HepG2 (cell line): ENCODE measurements at regions not wholly inside any gene's neighbourhood (a gene's known extent, or its start where the extent isn't known, plus 50 kb on each side); places are given as distances from the start of the nearest gene placed in this dataset.

Experiments used
- ATAC-seq: fragments of 200-7000 bp; cut with Tn5 transposase; 3 replicates; pipeline ENCODE4 v1.9.1; 2020; ENCODE audit warnings: mild to moderate bottlenecking, moderate library complexity
- BruUV-seq: library from RNA; stranded (reverse); fragments of 400-500 nt; replicated peaks from 2 replicates; lab custom pipeline; 2021; lab: Mats Ljungman, UMichigan
- CTCF ChIA-PET: fragments of 300-600 bp; formaldehyde crosslinking; extraction: SDS; loops from one replicate; lab custom pipeline; 2021; ENCODE audit warnings: low total read pairs, inconsistent platforms, low intra/inter-chr PET ratio; lab: Yijun Ruan, JAX
- POLR2A ChIA-PET: fragments of 350-600 bp; sonication (Branson Sonifier 250); formaldehyde crosslinking; loops from one replicate; lab custom pipeline; 2020; ENCODE audit warnings: antibody characterized with exemption, inconsistent platforms; lab: Yijun Ruan, JAX
- DNase-seq: peaks from one replicate; pipeline ENCODE4 v3.0.0-alpha.2; 2015; ENCODE audit warnings: low spot score
- FAIRE-seq: peaks from 3 replicates; lab custom pipeline; 2011; peaks lifted over from hg19 to GRCh38; lab: Jason Lieb, UNC
- H2AFZ ChIP-seq: one replicate; pipeline ENCODE4 v1.6.1; 2011; ENCODE audit warnings: low read length, inconsistent platforms
- H3K27ac ChIP-seq: fragments of 300-600 bp; 3 replicates; pipeline ENCODE4 v1.8.0; 2011; ENCODE audit warnings: mixed run types, mild to moderate bottlenecking, mixed read lengths, low read length, inconsistent platforms; ENCODE audit not compliant: insufficient read depth; ENCODE audit errors: extremely low read length
- H3K27me3 ChIP-seq, 2 experiments: fragments of 200-600 bp in 1 of 2; 2 replicates in 1 of 2; 3 replicates in 1 of 2; pipeline versions ENCODE4 v1.6.0 to v1.8.0; 2011; ENCODE audit warnings: low read length in 2 of 2, mild to moderate bottlenecking in 2 of 2, moderate library complexity in 2 of 2, inconsistent platforms in 1 of 2; ENCODE audit not compliant: insufficient read depth in 2 of 2, control insufficient read depth in 1 of 2
- H3K36me3 ChIP-seq, 2 experiments: fragments of 200-600 bp in 1 of 2; replicated peaks in 1 of 2; 2 replicates in 1 of 2; 3 replicates in 1 of 2; pipeline versions ENCODE4 v1.5.1 to v1.8.0; 2011; ENCODE audit warnings: low read length in 2 of 2, inconsistent platforms in 1 of 2; ENCODE audit not compliant: insufficient read depth in 2 of 2, control insufficient read depth in 1 of 2
- H3K4me1 ChIP-seq: 2 replicates; pipeline ENCODE4 v1.5.1; 2012; ENCODE audit warnings: low read length, inconsistent platforms; ENCODE audit not compliant: insufficient read depth
- H3K4me2 ChIP-seq: 2 replicates; pipeline ENCODE4 v1.6.0; 2011; ENCODE audit warnings: low read depth, low read length, inconsistent platforms
- H3K4me3 ChIP-seq, 3 experiments: fragments of 200-600 bp in 1 of 3; sonication (generic), shearing (Covaris generic) in 1 of 3; replicated peaks in 1 of 3; 2 replicates each; pipeline ENCODE4 v1.5.1; 2011 to 2016; ENCODE audit warnings: low read length in 3 of 3, inconsistent platforms in 2 of 3, low read depth in 2 of 3, mild to moderate bottlenecking in 2 of 3, control low read depth in 1 of 3, mixed read lengths in 1 of 3; ENCODE audit not compliant: insufficient read depth in 1 of 3
- H3K79me2 ChIP-seq: one replicate; pipeline ENCODE4 v1.6.1; 2011; ENCODE audit warnings: low read length, inconsistent platforms; ENCODE audit not compliant: insufficient read depth
- H3K9ac ChIP-seq: 2 replicates; pipeline ENCODE4 v1.6.0; 2011; ENCODE audit warnings: mild to moderate bottlenecking, low read depth, low read length, inconsistent platforms; ENCODE audit not compliant: insufficient read depth
- H3K9me3 ChIP-seq: 2 replicates; pipeline ENCODE4 v1.5.1; 2012; ENCODE audit warnings: mild to moderate bottlenecking, low read length
- H4K20me1 ChIP-seq: 2 replicates; pipeline ENCODE4 v1.6.0; 2011; ENCODE audit warnings: inconsistent platforms, mild to moderate bottlenecking, low read length, moderate library complexity; ENCODE audit not compliant: insufficient read depth
- ARNT2 ChIP-seq: sonication (generic); formaldehyde crosslinking; IDR thresholded peaks from 2 replicates; pipeline ENCODE4 v1.8.0; 2022; ENCODE audit warnings: mild to moderate bottlenecking, low read depth, missing genetic modification reagents, moderate library complexity
- CBX1 ChIP-seq: IDR thresholded peaks from one replicate; pipeline ENCODE4 v1.6.1; 2016; ENCODE audit warnings: antibody characterized with exemption, low read depth
- CHD4 ChIP-seq: fragments of 200-600 bp; sonication (generic); IDR thresholded peaks from 2 replicates; pipeline ENCODE4 v1.7.0; 2017; ENCODE audit warnings: mild to moderate bottlenecking, low read length, borderline replicate concordance
- CREB3 ChIP-seq: sonication (generic); formaldehyde crosslinking; IDR thresholded peaks from 2 replicates; pipeline ENCODE4 v1.5.0; 2020; ENCODE audit warnings: missing genetic modification reagents
- NFIC ChIP-seq: IDR thresholded peaks from 2 replicates; pipeline ENCODE4 v1.6.1; 2012; ENCODE audit warnings: mild to moderate bottlenecking, low read length, inconsistent platforms
- NONO ChIP-seq, 2 experiments: fragments of 450-650 bp in 1 of 2; sonication (generic) in 1 of 2; formaldehyde crosslinking in 1 of 2; IDR thresholded peaks in 1 of 2; conservative IDR thresholded peaks in 1 of 2; 2 replicates each; pipeline versions ENCODE4 v1.6.1 to v1.8.0; 2017 to 2022; ENCODE audit warnings: mild to moderate bottlenecking in 1 of 2, missing genetic modification reagents in 1 of 2, moderate library complexity in 1 of 2
- RBAK ChIP-seq: sonication (generic); formaldehyde crosslinking; IDR thresholded peaks from 2 replicates; pipeline ENCODE4 v1.5.1; 2020; ENCODE audit warnings: mild to moderate bottlenecking, missing genetic modification reagents
- TBP ChIP-seq: sonication (generic); formaldehyde crosslinking; IDR thresholded peaks from 2 replicates; pipeline ENCODE4 v1.5.0; 2020; ENCODE audit warnings: missing genetic modification reagents
- TEAD3 ChIP-seq: optimal IDR thresholded peaks from 2 replicates; pipeline ENCODE3; 2016; ENCODE audit warnings: borderline replicate concordance
- THYN1 ChIP-seq: sonication (generic); formaldehyde crosslinking; IDR thresholded peaks from 2 replicates; pipeline ENCODE4 v1.8.1; 2023; ENCODE audit warnings: low read depth, mild to moderate bottlenecking, moderate library complexity, missing genetic modification reagents, borderline replicate concordance
- ZBTB2 ChIP-seq: sonication (generic); formaldehyde crosslinking; IDR thresholded peaks from 2 replicates; pipeline ENCODE4 v1.8.0; 2022; ENCODE audit warnings: low read depth, missing genetic modification reagents
- ZMYM2 ChIP-seq: sonication (generic); formaldehyde crosslinking; IDR thresholded peaks from 2 replicates; pipeline ENCODE4 v1.8.0; 2022; ENCODE audit warnings: mild to moderate bottlenecking, missing genetic modification reagents
- ZMYM3 ChIP-seq: sonication (generic); formaldehyde crosslinking; IDR thresholded peaks from 2 replicates; pipeline ENCODE4 v1.5.1; 2020; ENCODE audit warnings: mild to moderate bottlenecking, missing genetic modification reagents
- ZNF354B ChIP-seq: sonication (generic); formaldehyde crosslinking; IDR thresholded peaks from 2 replicates; pipeline ENCODE4 v1.8.0; 2022; ENCODE audit warnings: mild to moderate bottlenecking, missing genetic modification reagents
- ZNF460 ChIP-seq: sonication (generic); formaldehyde crosslinking; IDR thresholded peaks from 2 replicates; pipeline ENCODE4 v1.5.1; 2020; ENCODE audit warnings: missing genetic modification reagents, mild to moderate bottlenecking, borderline replicate concordance
- ZNF841 ChIP-seq: sonication (generic); formaldehyde crosslinking; IDR thresholded peaks from 2 replicates; pipeline ENCODE4 v1.8.1; 2023; ENCODE audit warnings: missing genetic modification reagents, borderline replicate concordance
- WGBS: methylation state at CpG from one replicate; pipeline ENCODE4 v1.1.6; 2017; ENCODE audit warnings: low lambda C conversion rate; 5-methylcytosine and 5-hydroxymethylcytosine counted together
- in situ Hi-C: cut with HindIII; loops from 2 replicates; pipeline ENCODE4 v1.10.0; 2017; ENCODE audit warnings: low pct_unique_long_range_greater_than_20kb; ENCODE audit not compliant: extremely low pct_ligation_motif_present
- intact Hi-C: fragments of 100-400 bp; cut with micrococcal nuclease; formaldehyde crosslinking; loops from one replicate; pipeline ENCODE4 v1.10.0; 2022; ENCODE audit not compliant: unreplicated experiment
- TF ChIP-seq, protein P1 (sequence below): sonication (generic); formaldehyde crosslinking; IDR thresholded peaks from 2 replicates; pipeline ENCODE4 v1.4.0; 2020; ENCODE audit warnings: low read depth, mild to moderate bottlenecking, missing genetic modification reagents
- TF ChIP-seq, protein P2 (sequence below): sonication (generic); formaldehyde crosslinking; IDR thresholded peaks from 2 replicates; pipeline ENCODE4 v1.4.0; 2020; ENCODE audit warnings: missing genetic modification reagents
- TF ChIP-seq, protein P3 (sequence below): sonication (generic); formaldehyde crosslinking; IDR thresholded peaks from 2 replicates; pipeline ENCODE4 v1.4.0; 2020; ENCODE audit warnings: mild to moderate bottlenecking, missing genetic modification reagents

DNA sequence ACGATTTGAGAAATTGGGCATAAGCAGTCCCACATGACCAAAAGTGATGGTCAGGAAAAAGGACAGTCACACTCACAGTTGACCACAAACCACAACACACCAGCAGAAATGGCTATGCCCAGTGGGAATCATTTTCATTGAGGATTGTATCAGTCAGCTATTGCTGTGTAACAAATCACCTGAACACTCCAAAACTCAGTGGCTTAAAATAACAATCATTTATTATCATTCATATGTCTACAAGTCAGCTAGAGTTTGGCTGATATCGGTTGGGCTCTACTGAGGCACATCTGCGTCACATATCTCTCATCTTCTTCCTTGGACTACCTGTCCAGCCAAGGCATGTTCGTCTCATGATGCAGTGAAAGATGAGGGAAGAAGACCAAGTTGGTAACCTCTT, 93.3 kb downstream of the CMC2 start:
- Histone ChIP-seq H3K27me3 (no peaks in the 10 kb centered on the region), H2AFZ (no peak overlapping the region), H4K20me1 (no peaks in the 10 kb centered on the region), H3K36me3 (no peaks in the 10 kb centered on the region), H3K4me3 (no peak overlapping the region), H3K9ac (no peak overlapping the region), H3K79me2 (no peaks in the 10 kb centered on the region), H3K4me2 (no peak overlapping the region), H3K4me1 (peaks cover 60% of the 10 kb centered on the region), H3K9me3 (peaks cover 8% of the 10 kb centered on the region; the same call in 1 of the 2 replicates), H3K27ac (no peak overlapping the region)
- BruUV-seq = no TSS peak
- intact Hi-C loops (no loop called here), in situ Hi-C loops (no loop called here)
- POLR2A ChIA-PET = no interaction called here
- FAIRE-seq (no peak), ATAC-seq (no peak), DNase-seq (no peak)
- WGBS = 93% methylated on average over 4 of the region's 4 CpGs
- CTCF ChIA-PET = no interaction called here
- TF ChIP-seq, protein P1, sequence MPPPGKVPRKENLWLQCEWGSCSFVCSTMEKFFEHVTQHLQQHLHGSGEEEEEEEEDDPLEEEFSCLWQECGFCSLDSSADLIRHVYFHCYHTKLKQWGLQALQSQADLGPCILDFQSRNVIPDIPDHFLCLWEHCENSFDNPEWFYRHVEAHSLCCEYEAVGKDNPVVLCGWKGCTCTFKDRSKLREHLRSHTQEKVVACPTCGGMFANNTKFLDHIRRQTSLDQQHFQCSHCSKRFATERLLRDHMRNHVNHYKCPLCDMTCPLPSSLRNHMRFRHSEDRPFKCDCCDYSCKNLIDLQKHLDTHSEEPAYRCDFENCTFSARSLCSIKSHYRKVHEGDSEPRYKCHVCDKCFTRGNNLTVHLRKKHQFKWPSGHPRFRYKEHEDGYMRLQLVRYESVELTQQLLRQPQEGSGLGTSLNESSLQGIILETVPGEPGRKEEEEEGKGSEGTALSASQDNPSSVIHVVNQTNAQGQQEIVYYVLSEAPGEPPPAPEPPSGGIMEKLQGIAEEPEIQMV (CRISPR knock-in tag) = no peak
- TF ChIP-seq, protein P2, sequence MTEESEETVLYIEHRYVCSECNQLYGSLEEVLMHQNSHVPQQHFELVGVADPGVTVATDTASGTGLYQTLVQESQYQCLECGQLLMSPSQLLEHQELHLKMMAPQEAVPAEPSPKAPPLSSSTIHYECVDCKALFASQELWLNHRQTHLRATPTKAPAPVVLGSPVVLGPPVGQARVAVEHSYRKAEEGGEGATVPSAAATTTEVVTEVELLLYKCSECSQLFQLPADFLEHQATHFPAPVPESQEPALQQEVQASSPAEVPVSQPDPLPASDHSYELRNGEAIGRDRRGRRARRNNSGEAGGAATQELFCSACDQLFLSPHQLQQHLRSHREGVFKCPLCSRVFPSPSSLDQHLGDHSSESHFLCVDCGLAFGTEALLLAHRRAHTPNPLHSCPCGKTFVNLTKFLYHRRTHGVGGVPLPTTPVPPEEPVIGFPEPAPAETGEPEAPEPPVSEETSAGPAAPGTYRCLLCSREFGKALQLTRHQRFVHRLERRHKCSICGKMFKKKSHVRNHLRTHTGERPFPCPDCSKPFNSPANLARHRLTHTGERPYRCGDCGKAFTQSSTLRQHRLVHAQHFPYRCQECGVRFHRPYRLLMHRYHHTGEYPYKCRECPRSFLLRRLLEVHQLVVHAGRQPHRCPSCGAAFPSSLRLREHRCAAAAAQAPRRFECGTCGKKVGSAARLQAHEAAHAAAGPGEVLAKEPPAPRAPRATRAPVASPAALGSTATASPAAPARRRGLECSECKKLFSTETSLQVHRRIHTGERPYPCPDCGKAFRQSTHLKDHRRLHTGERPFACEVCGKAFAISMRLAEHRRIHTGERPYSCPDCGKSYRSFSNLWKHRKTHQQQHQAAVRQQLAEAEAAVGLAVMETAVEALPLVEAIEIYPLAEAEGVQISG (CRISPR knock-in tag) = no peak
- TF ChIP-seq ARNT2 (no peak), ZMYM3 (CRISPR knock-in tag) (peak; percentile 69), NFIC (no peak), TBP (no peak), THYN1 (CRISPR knock-in tag) (no peak), NONO (IDR thresholded peaks at IDR 0.05) (no peak), NONO (CRISPR knock-in tag; conservative IDR thresholded peaks at IDR 0.05) (0 out of 2 replicates have a peak, but pooled peaks have one; percentile 15), CREB3 (no peak), ZNF460 (CRISPR knock-in tag) (no peak), TEAD3 (CRISPR knock-in tag) (no peak), ZNF354B (CRISPR knock-in tag) (no peak), CBX1 (peak; percentile 24), RBAK (CRISPR knock-in tag) (peak; percentile 99), ZMYM2 (peak; percentile 48; the same call in 1 of the 2 replicates), ZBTB2 (CRISPR knock-in tag) (0 out of 2 replicates have a peak, but pooled peaks have one; percentile 26), ZNF841 (CRISPR knock-in tag) (no peak), CHD4 (0 out of 2 replicates have a peak, but pooled peaks have one; percentile 80)
- TF ChIP-seq, protein P3, sequence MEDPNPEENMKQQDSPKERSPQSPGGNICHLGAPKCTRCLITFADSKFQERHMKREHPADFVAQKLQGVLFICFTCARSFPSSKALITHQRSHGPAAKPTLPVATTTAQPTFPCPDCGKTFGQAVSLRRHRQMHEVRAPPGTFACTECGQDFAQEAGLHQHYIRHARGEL (CRISPR knock-in tag) = no peak
